NCI-H1417 treated with DMSO at 0.1 percent for 48 hours (cell line): ENCODE measurements at regions not wholly inside any gene's neighbourhood (a gene's known extent, or its start where the extent isn't known, plus 50 kb on each side); places are given as distances from the start of the nearest gene placed in this dataset.
A peak's percentile ranks its signal among the peaks of the same experiment; 100 is the strongest.

Source experiments
- DNase-seq: peaks from one replicate; lab custom pipeline; 2025; lab: John Stamatoyannopoulos, UW

DNA sequence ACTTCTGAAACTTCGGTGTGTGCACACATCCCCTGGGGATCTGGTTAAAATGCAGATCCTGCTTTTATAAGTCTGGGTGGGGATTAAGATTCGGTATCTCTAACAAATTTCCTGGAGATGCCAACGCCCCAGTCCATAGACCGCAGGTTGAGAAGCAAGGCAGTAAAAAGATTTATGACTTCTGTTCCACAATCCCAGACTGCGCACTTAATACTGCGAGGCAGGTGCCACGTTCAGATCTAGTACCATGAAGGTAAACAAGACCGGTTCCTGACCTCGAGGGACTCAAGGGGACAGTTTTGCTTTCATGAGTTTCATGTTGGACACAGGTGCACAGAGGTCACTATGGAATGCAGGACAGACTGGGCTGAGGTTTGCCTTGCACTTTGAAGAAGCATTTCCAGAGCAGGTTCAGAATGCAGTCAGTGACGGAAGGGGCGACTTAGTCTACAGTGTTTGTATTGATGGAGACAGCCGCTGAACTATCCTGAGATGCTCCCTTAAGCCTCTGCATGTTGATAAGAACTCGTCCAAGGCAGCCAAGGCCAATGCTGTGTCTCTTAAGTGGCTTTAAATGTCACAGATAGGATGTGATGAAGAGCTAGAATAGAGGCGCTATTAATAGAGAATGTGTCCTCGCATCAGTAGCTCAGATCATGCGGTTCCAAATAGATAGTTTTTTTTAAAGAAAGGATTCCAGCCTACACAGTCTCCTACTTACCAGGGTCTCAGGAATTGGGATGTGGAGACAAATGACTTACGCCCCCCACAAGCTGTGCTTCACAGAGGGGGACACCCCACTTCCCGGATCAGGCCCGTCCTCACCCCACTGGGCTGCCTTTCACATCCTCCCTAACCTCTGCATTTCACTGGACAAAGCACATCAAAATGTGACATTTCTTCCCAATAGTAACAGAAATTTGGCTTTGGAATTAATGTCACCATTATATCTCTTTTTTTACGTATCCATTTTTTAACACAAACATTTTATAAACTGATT, 97.1 kb upstream of the IRS2 start:
- DNase-seq = no peak

DNA sequence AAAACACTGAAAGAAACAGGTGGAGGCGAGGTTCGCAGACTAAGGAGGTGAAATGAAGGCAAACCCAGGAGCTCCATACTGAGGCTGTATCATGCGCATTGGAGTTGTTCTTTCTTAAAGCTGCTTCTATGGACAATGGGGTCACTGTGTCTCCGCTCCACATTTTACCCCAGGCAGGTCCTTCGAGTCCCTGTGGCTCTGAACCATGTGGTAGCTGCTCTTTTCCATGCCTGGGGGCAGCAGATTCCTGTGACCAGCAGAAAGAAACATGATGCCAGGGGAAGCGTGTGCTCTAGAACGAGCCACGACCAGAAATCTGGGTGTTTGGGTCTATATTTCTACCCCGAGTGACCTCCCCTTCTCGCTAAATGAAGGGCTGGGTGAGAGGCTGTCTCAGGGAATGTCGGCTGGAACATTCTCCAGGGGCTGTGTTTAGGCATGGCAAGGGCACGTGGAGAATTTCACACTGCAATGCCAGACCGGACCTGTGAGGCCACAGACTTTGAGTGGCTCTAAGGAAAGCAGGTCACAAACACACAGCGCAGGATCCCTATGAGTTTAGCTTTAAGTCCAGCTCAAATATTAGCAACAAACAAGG, 95.7 kb upstream of the IRS2 start:
- DNase-seq = no peak

DNA sequence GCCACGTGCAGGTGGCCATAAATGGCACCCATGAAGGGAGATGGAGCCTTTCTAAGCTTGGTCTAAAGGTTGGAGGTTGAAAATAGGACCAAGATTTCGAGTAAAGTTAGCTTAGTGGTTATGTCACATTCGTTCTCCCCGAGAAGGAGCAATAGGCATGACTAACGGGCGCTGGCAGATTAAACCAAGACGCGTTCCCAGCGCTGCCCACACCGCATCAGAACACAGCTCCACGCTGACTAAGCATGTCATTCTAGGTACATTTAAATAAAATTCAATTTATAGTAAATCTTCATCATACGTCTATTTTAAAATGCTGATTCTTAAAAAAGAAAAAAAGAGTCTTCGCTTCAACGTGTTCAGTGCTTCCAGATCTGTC, 95.0 kb upstream of the IRS2 start:
- no peak for DNase-seq

DNA sequence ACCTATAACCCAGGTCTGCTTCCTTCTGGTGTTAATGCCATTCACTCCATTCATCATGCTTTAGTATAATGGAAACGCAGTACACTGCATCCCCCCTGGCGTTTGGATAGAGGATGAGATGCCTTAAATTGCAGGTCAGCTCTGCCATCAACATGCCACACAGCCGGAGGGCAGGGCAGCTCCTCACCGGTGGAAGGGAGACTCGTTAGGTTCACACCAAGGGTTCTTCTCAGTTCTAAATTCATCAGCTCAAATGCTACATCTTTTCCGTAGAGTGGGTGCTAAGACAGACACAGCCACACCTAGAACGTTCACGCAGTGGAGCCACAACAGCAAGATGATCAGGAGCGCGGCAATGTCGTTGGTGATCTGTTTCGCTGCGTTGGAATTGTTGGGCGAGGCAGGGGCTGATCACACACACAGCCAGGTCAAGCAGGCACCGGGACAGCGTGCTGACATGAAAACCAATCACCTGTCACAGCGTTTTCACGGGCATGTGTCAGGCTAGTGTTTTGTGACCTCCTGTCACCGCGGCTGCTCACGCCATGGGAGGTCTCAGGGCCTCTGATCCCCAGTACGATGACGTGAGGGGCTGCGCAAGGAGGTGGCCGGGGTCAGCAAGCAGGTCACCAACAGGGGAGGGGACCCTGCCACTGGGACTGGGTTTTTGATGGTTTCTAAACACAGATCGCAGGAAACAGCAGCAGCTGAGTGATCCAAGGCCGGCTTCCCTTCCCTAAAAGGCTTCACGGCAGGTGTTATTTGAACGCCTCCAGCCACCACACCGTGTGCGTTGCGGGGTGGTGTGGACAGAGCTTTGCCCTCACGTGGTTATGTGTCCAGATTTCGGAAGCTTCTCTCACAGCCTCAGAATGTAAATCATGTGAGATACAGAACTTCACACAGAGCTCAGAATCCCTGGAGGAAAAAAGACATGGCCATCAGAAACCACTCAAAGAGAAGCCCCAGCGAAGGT, 94.3 kb upstream of the IRS2 start:
- no peak for DNase-seq

DNA sequence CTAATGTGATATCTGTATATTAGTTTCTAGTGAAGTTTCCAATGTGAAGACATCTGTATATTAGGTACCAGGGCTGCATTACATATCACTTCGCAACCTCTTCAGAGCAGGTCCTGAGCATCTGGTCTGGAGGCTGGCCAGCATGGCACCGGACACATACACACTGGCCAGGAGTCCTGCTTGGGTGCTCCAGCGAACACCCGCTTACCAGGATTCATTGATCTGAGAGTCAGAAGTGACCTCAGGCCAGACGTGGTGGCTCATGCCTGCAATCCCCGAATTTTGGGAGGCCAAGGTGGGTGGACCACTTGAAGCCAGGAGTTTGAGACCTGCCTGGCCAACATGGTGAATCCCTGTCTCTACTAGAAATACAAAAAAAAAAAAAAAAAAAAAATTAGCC, 93.0 kb upstream of the IRS2 start:
- DNase-seq = no peak

DNA sequence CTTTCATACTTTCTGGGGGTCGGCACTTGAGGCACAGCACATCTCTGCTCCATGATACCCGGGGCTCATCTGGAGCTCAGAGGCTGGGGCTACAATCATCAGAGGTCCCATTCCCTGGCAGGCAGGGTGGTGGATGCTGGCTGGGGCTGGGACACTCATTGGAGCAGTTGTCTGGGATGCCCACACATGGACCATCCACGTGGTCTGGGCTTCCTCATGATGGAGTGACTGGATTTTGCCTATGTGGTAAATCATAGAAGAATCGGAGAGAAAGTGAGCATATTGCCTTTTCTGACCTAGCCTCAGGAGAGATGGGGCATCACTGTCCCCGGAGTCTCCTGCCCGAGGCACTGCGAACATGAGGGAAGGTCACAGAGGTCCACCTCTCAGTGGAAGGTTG, 91.4 kb upstream of the IRS2 start:
- DNase-seq = no peak

DNA sequence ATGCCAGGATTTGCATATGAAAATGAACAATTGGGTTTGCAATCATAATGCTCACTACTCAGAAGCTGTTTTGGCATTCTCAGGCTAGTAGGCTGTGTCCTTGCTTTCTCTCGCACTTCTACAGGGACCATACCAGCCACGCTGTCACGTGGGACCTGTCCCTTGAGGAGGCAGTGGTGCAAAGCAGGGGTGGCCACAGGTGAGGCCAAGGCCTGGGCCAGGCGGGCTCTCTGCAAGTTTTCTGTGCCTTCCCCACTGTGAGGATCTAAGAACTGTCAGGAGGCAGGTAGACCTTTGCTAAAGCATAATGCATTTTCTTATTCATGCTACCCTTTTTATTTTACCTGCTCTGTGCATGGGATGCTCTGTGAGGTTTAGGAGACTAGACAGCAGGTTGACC, 89.4 kb upstream of the IRS2 start:
- DNase-seq = no peak

DNA sequence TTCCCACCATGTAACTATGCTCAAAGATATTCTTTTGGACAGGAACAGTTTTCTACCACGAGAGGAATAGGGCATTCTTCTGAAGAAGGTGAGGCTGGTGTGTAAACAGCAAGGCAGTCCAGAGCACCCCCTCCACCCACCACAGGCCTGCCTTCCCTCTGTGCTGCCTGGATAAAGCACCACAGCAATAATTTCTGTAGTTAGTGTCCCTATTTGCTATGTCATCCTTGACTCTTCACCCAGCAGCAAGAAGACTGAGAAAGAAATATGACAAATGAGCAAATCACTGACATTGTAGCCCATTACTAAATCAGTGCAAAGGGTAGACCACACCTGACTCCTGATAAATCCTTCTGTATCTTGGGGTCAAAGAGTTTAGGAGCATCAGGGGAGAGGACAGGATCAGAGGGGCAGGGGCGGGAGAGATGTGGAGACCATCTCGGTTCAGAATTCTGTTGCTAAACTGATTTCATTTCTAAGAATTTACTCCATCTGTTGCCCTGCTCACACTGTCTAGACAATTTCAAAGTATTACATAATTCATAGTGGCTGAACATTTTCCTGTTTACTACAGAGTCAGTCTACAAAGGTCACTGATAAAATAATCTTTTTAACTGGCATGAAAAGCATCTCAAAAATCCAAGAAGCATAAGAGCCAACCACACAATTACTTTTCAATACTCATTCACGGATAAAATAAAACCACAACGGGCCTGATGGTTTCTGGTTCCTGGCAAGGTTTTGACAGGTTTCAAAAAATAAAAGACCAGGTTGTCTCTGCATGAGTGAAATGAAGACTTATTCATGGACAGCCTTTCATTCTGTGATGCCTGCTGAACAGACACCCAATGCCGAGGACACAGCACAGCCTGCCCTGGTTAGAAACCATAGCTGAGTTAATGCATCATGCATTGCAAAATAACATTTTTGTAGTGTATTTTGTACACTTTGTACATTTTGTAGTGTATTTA, 88.4 kb upstream of the IRS2 start:
- no peak for DNase-seq

DNA sequence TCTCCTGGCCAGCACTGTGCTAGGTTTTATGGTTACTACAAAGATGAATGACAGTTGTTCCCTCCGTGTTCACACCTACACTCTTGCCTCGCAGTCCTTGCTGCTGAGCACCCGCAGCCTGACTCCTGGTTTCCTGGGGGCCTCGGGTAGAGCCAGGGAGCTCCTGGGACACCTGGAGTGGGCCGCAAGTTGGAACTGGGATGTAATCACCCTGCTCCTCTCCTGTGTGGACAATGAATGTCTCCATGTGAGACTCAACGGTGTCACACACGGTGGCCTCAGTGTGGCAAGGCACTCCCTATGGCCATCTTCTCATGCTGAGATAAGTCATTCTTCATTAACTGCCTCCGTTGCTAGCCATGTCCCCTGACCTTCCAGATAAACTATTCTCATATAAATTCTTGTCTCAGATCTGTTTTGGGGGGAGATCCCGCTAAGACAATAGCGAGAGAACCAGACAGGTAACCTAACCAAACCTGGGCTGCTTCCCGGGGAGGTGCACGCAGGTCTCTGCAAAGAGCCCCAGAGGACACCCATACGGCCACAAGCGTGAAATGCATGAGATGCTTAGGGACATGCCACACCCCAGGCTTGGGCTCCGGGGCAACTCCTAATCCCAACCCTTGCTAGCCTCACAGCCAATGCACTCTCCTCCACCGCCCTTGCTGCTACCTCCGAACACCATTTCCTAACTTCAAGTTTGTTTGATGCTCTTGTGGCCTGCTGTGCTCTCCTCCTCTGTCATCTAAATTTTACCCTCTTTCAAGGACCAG, 87.2 kb upstream of the IRS2 start:
- no peak for DNase-seq

DNA sequence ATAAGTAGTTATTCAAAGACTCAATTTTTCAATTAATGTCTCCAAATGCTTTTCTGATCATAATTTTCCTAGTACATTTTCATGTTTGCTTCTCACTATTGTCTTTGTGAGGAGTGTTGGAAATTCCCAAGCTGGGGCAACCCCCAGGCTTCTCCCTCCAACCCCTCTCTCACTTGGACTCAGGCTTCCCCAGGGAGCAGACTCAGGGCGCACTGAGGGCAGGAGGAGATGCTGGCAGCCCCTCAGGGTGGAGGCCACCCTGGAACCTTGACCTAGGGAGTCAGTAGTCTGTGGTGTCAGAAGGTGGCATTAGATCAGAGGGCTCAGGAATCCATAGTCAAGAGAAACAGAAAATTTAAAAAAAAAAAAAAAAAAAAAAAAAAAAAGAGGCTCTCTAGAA, 86.5 kb upstream of the IRS2 start:
- DNase-seq = no peak

DNA sequence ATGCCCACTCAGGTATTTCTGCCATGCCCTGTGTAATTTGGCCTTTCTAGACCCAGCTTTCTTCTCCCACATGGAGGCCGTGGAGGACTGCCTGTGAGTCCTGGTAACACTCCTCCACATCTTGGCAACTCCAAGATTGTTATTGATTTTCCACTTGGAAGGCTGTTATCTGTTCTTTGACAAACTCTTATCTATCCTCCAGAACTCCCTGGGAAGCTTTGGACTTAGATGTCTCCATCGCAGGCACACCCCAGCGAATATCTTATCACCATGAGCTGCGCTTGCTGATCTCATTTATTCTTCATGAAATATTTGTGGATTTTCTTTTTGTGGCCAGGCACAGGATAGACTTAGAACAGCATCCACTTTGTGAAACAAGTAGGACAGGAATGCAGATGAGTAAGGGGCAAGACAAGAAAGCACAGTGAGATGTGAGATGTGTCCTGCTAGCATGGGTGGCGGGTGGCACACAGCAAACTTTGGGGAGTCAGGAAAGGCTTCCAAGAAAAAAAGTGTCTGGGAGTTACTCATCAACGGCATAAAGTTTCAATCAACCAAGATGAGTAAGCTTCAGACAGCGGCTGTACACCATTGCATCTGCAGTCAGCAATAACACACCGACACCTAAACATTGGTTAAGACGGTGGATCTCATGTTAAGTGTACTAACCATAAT, 84.5 kb upstream of the IRS2 start:
- no peak for DNase-seq

DNA sequence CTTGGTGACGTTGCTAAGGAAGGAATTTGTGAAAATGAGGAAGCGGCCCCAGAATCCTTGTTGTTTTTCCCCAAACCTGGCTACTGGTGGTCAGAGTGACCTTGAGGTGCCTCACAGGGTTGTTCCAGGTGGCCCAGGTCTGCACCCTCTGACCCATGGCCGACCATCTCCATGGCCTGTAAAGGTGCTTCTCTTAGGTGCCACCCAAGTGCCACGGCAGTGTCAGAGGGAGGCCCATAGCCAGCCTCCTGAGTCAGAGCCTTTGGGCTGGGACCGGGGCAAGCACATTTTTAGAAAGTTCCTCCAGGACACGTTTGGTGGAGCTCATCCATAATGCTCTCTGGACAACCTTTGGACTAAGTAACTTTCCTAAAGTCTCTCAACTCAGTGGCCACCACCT, 83.9 kb upstream of the IRS2 start:
- no peak for DNase-seq

DNA sequence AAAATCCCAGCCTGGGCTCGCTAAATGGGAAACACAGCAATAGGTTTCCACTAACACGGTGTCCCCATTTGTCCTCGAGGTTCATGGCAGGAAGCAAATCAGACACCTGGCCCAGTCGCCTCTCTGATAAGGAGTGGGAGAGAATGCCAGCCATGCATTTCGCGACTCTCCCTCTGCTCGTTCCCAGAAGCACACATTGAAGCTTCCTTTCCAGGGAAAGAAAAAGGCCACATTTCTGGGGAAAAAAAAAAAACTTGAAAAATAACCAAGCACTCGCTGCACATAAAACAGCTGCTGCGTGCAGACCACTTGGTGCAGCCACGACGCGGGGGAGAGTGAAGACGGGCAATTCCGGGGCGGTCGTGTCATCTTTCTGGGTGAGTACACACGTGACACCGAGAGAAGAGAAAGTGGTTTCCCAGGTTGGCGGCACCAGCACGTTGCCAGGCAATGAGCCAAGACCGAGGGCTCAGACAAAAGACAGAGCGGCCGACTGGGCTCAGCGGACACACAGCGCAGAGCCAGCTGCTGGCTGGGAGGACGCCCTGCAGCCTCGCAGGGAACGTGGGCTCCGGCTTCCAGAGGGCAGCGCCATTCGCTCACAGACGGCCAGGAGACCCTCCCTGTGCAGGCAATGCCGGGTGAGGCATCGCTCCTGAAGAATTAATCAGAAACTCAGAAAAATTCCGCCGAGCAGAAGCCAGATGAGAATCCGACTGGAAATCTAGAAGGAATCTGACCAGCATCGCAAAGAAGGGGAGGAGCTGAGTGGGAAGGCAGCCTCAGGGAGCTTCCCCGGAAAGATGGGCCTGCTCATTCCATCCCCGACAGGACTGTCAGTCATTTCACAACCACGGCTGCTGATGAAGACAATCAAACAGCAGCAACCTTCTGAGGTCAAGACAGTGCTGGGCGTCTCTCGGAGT, 83.2 kb upstream of the IRS2 start:
- peak; percentile 25 for DNase-seq

DNA sequence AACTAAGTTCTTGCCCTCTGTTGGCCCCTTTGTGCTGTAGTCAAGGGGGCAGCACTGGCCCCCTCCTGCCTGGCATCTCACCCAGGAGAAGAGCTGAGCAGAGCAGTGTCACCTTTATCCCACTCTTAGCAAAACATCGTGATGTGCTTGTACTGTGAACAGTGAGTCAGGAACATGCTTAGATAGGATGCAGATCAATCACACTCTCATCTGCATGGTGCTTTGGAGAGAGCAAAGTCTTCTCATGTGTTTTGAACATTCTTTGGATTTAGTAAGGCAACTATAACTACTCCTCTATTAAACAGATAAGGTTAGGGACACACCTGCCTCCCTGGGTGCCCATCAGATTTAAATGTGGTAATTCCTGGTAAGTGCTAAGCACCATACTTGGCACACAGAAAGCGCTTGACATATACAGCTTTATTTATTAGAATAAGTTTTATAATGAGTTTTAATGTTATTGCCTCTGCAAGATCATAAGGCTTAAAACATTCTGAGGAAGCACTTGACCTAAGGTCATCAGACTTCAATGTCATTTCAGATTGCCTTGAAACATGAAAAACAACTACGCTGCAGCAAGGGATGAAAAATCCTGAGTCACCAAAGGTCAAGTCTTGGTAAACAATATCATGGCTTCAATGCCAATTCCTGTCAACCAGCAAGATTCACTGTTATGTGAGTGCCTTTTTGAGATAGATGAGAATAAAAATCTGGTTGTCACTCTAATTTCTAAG, 82.4 kb upstream of the IRS2 start:
- no peak for DNase-seq

DNA sequence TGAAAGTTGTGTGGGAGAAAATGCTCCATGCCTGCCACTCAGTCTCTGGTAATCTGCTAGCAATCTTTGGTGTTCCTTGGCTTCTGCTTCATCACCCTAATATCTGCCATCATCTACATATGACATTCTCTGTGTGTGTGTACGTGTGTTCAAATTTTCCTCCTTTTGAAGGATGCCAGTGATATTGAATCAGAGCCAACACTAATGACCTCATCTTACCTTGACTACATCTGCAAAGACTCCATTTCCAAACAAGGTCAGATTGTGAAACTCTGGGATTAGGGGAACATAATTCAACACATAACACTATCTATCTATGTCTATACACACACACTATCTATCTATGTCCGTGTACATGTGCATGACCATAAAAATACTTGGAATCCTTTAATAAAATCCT, 81.4 kb upstream of the IRS2 start:
- no peak for DNase-seq

DNA sequence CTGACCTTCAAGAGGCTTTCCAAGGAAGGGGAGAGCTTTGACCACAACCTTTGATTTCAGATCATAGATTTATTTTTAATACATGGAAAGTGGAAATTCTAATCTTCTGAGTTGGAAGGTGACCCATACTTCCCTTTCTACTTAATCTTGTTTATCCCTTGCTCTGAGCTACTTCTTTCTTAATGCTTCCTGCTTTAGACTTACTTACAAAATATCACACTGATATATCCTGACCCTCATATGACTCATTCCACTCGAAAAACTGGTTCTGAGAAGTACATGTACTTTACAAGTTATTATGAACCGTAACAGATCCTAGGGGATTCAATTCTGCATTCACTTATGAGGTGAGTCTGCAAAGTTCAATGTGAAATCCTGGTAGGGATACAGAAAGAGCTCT, 76.2 kb upstream of the IRS2 start:
- DNase-seq = no peak

DNA sequence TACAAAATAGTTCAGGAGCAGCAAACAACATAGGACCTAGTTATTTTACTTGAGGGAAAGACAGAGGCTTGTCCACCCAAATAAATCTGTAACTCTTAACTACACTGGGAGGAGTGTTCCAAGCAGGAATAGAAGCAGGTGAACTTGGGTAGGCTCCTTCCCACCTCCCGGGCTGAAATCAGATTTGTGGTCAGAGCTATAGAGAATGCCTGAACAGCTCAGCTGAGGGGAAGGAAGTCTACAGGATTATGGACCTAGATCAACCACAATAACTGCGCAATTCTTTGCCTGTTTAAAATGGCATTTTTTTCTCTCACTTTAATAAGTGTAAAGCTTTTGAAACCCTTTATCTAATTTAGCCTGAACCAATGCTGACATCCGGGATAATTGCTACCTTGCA, 73.5 kb upstream of the IRS2 start:
- no peak for DNase-seq

DNA sequence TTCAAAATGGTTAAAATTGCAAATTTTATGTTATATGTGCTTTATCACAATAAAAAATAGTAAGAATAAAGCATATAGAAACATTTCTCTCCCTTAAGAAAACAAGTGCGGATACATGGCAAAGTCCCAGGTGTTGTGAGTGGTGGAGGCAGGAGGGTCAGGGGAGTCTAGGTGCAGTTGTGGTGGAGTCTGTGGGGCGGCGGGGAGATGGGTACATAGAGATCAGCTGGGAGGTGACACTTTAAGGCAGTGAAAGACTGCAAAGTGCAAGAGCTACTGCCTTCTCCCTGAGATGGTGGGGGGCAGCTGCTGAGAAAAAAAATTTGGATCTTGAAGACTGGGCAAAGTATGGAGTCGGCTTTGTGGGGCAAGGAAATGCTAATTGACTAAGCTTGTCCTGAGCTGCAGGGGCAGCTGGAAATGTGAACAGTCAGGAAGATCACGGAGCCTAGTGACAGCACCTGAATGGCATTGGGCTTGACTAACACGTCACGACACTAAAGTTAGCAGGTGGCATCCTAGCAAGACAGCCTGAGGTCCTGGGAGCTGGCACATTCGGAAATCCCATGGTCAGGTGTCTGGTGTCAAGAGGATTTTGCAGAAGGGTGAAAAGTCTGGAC, 72.9 kb upstream of the IRS2 start:
- no peak for DNase-seq
